Sigmoid colon (tissue), 4 donors: ENCODE measurements at regions not wholly inside any gene's neighbourhood (a gene's known extent, or its start where the extent isn't known, plus 50 kb on each side); places are given as distances from the start of the nearest gene placed in this dataset.

ENCODE experiments used
- CTCF ChIP-seq, 4 experiments: fragments of 450-650 bp in 3 of 4; fragments of 200-600 bp in 1 of 4; IDR thresholded peaks; one replicate each; pipeline ENCODE4 v1.5.1; 2016 to 2019; ENCODE audit warnings: antibody characterized with exemption in 4 of 4, mild to moderate bottlenecking in 3 of 4, moderate library complexity in 2 of 4
- EP300 ChIP-seq, 4 donors: sonication (generic); formaldehyde crosslinking; IDR thresholded peaks; one replicate each; pipeline ENCODE4 v1.6.1; 2017; ENCODE audit warnings: antibody characterized with exemption in 4 of 4
- POLR2A ChIP-seq, 2 donors: fragments of 450-650 bp; IDR thresholded peaks; one replicate each; pipeline ENCODE4 v1.6.1; 2016; ENCODE audit warnings: antibody characterized with exemption in 2 of 2, mild to moderate bottlenecking in 2 of 2, moderate library complexity in 2 of 2
- POLR2AphosphoS5 ChIP-seq, 4 donors: sonication (generic); formaldehyde crosslinking; IDR thresholded peaks; one replicate each; pipeline ENCODE4 v1.6.1; 2017; ENCODE audit warnings: antibody characterized with exemption in 4 of 4

- TF ChIP-seq CTCF (IDR thresholded peaks at IDR 0.05) (no peak), POLR2AphosphoS5 (IDR thresholded peaks at IDR 0.05) (no peak), EP300 (IDR thresholded peaks at IDR 0.05) (no peak), POLR2A (IDR thresholded peaks at IDR 0.05) (no peak)
These were observed 1054.8 kb upstream of the B3GALT2 start for GRCh38 chr1:194241215-194241614.
